NCI-H146 treated with DMSO at 0.1 percent for 48 hours (cell line): ENCODE measurements at regions not wholly inside any gene's neighbourhood (a gene's known extent, or its start where the extent isn't known, plus 50 kb on each side); places are given as distances from the start of the nearest gene placed in this dataset.
"Not testable (repeated sequence)": the region's sequence is repeated elsewhere in the genome, so short reads cannot be mapped to it uniquely, and the experiment has no call there.

Experiments
- DNase-seq: peaks from one replicate; lab custom pipeline; 2025; ENCODE audit not compliant: unreplicated experiment; lab: John Stamatoyannopoulos, UW

- DNase-seq = no peak
These were observed 224.2 kb upstream of the SYNCRIP start for GRCh38 chr6:85866758-85867401.

DNA sequence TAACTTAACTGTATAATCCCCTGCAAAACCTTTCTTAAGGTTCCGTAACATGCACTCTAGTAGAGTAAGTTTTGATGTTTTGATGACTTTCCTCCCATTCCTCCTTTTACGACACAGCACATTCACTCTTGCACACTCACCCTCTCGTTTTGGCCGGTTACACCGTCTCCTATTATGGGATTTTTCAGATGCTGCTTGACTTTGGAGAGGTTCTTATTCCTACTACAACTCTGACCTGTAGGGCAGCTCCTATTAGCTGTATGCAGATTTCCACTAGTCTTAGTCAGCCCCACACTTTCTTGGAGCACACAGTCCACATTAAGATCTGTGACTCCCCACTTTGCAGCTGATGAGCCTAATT, 223.7 kb upstream of the SYNCRIP start:
- DNase-seq = no peak

- no peak for DNase-seq
These were observed 223.0 kb upstream of the SYNCRIP start for GRCh38 chr6:85865420-85866369.

DNA sequence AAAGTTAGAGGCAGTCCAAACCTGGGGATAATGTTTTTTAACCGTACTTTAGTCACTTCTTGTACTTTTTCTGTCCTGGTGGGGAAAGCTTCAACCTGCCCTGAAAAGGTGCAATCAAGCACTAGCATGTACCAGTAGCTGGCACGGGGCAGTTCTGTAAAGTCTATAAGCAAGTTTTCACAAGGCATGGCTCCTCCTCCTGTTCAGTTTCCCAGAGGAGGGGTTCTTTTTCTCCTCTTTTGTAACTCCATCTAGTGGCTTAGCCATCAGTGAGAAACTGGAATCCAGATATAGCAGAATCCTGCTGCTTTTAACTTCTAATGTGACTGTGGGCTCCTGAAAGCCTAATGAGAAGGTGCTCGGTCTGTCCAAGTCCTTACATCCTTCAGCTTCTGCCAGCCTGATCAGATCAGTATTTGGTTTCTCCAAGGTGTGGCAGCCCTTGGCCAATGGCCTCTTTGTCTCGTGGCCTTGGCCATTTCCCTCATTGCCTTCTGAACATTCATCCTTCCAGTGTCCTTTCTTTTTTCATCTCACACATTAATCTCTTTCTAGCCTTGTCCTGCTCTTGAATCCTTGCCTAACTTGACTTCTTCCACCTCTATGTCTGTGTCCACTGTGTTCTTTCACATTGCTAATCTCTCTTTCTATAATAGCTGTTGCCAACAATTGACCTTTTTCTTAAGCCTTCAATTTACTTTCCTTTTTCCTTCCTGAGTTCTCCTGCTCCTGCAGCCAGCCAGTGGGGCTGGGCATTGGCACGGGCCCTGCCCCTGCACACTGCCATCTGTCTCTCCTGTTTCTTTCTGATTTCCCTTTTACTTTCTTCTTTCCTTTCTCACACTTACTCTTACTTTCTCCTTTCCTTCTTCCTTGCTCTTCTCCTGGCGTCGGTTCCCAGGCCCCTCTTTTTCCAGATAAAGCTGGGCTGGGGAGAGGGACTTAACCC, 222.0 kb upstream of the SYNCRIP start:
- DNase-seq = no peak

DNA sequence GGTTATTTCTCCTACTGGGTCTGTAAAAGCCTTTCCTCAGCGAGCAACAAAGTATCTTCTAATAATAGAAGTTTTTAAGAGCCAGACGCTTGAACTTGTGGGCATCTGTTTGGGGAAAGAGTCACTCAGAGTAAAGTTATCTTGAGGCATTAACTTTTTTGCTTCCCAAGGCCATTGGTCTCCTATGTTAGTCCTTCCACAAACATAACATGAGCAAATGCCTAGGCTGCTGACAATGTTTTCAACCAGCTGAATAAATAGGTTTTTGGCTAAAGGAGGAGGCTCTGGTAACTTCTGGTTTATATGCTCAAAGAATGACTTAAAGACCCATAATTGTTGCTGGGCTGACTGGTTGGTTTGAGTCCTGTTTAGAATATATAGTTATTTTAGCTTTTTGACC, 213.5 kb upstream of the SYNCRIP start:
- no peak for DNase-seq

- not testable (repeated sequence) for DNase-seq
These were observed 195.8 kb upstream of the SYNCRIP start for GRCh38 chr6:85838351-85839119.

DNA sequence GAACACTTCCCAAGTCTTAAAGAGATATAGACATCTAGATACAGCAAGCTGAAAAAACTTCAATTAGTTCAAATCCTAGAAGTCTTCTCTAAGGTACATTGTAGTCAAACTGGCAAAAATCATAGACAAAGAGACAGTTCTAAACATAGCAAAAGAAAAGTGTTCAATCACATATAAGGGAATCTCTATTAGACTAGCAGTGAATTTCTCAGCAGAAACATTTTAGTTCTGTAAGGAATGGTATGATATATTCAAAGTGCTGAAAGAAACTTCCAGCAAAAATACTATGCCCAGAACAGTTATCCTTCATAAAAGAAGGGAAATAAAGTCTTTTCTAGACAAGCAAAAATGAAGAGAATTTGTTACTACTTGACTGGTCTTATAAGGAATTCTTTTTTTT, 186.3 kb upstream of the SYNCRIP start:
- no peak for DNase-seq

DNA sequence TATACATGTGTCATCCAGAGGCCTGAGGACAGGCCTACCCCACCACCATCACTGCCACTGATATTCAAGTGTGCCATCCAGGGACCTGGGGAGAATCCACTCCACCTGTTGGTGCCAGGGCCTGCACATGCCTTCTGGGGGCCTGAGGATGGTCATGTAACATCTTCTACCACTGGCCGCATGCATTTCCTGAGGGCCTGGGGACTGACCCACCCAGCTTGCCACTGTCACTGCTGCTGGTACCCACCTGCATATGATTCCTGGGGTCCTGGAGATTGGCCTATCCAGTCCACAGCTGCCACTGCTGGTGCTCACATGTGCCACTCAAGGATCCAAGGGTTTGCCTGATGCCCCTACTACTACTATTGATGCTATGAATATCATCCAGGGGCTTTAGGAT, 184.3 kb upstream of the SYNCRIP start:
- DNase-seq = no peak

GRCh38 chr6:85824329-85824728, 181.6 kb upstream of the SYNCRIP start:
- no peak for DNase-seq

DNA sequence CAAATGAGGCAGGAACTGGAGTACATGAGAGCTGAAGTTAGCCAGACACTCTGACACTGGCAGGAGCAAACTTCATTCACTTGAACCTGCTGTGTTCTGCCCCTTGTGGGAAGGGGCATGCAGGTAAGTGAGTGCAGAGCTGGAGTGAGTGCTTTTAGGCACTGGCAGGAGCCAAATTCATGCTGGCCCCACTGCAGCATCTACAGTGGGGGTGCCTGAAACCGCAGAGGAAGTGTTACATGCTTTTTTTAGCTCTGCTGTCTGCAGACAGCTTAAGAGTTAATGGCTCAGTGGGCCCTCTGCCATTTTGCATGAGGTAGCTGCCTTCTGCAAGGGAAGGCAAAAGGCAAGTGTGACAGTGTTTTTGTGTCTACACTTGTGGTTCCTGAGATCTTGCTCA, 167.9 kb upstream of the SYNCRIP start:
- no peak for DNase-seq

DNA sequence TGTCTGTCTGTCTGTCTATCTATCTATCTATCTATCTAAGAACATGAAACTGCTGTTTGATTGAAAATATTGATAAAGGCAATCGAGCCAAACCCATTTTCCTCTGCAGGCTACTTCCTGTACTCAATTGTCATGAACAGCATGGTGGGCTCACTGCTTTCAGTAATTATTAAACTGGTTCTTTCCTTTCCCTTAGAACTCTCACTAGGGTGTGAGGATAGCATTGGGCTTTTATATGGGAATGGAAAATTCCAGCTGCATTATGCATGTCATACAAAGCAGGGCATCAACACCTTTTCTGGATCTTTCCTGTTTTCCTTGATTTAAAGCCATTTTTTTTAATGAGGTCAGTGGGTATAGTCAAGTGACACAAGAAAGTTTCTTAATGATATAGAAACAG, 161.0 kb upstream of the SYNCRIP start:
- DNase-seq = no peak

- no peak for DNase-seq
These were observed 159.5 kb upstream of the SYNCRIP start for GRCh38 chr6:85802162-85802561.

DNA sequence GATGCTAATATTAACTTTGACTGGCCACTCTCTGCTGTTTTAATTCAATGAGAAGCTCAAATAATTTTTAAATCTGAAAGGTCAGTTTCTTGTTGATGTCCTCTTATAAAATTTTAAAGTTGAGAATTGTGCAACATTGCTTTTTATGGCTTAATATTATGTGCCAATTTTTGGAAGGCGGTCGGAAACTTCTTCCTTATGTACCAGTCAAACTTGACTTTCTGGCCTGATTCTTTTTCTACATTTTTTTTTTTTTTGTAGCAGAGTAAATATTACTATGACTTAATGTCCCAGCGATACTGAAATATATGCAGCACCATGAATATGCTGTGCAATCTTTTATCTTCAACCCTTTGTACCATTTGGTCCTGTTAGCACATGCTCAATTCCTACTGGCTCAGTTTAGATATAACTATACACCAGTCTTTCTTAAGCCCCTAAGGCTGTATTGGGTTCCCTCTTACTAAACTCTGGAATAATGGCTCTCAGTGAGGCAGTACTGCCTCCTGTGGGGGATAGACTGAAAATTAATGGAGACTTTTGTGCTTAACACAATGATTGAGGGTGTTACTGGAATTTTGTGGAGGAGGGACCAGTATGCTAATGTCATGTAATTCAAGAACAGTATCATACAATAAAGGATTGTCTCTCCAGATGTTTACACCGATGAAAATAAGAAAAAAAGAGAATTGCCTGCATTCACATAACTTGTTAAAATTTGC, 156.4 kb upstream of the SYNCRIP start:
- DNase-seq = no peak

DNA sequence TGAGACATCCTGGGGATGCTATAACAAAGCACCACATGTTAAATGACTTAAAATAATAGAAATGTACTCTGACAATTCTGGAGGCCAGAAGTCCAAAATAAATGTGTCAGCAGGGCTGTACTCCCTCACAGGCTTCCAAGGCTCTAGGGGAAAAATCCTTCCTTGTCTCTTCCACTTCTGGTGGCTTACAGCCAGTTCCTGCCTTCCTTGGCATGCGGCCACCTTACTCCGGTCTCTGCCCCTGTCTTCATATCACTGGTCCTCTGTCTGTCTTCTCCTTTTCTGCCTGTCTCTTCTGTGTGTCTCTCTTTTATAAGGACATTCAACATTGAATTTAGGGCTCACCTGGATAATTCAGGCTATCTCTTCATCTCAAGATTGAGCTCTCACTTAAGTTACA, 155.3 kb upstream of the SYNCRIP start:
- no peak for DNase-seq

- no peak for DNase-seq
These were observed 153.3 kb upstream of the SYNCRIP start for GRCh38 chr6:85795945-85796344.

- no peak for DNase-seq
These were observed 149.6 kb upstream of the SYNCRIP start for GRCh38 chr6:85792254-85792653.

- DNase-seq = no peak
These were observed 133.2 kb upstream of the SYNCRIP start for GRCh38 chr6:85775883-85776282.

GRCh38 chr6:85772641-85773040, 130.0 kb upstream of the SYNCRIP start:
- no peak for DNase-seq

DNA sequence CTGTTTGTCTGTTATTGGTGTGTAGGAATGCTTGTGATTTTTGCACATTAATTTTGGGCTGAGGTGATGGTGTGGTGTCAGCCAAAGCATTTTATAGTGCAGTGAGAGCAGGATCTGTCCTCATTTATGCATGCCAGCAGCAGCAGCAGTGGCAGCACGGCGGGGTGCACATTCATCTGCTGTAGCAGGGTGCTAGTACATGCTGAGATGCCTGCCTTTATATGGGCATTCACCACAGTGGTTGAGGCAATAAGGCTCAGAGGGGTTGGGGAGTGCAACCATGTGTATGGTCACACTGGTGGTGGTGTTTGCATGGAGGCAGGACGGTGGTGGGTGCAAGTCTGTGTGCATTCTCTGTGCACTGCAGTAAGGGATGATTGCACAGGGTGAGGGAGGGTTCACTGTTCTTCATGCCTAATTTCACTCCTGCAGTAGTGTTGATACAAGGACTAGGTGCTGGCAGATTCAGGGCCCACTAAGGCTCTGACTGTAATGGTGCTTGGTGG, 129.3 kb upstream of the SYNCRIP start:
- no peak for DNase-seq

DNA sequence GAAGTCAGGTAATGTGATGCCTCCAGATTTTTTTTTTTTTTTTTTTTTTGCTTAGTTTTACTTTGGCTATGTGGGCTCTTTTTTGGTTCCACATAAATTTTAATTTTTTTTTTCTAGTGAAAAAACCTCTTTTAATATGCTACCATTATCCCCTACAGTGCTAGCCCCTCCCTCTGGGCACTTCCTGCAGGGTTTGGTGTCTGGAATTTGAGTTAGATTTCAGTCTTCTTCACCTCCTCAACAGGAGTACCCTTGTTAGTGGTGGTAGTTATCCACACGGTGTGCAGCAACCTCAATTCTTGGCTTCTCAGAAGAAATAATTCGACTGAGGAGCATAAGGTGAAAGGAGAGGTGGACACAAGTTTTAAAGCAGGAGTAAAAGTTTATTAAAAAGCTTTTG, 128.8 kb upstream of the SYNCRIP start:
- DNase-seq = no peak
